GM12878 (cell line): ENCODE measurements at regions not wholly inside any gene's neighbourhood (a gene's known extent, or its start where the extent isn't known, plus 50 kb on each side); places are given as distances from the start of the nearest gene placed in this dataset.

Experiments
- ATAC-seq: fragments of 200-7000 bp; cut with Tn5 transposase; 3 replicates; pipeline ENCODE4 v1.9.1; 2020; ENCODE audit warnings: mild to moderate bottlenecking, moderate library complexity
- BruUV-seq: library from RNA; stranded (reverse); fragments of 400-500 nt; replicated peaks from 2 replicates; lab custom pipeline; 2021; lab: Mats Ljungman, UMichigan
- CTCF ChIA-PET: fragments of 300-600 bp; sonication (Branson Sonifier 250); formaldehyde crosslinking; extraction: SDS; loops from one replicate; lab custom pipeline; 2021; ENCODE audit warnings: inconsistent platforms; lab: Yijun Ruan, JAX
- POLR2A ChIA-PET: fragments of 350-600 bp; formaldehyde crosslinking; extraction: SDS; loops from one replicate; lab custom pipeline; 2021; ENCODE audit warnings: inconsistent platforms; lab: Charles Lee
- RAD21 ChIA-PET: fragments of 300-600 bp; sonication (Branson Sonifier 250); formaldehyde crosslinking; loops from one replicate; lab custom pipeline; 2023; ENCODE audit warnings: antibody characterized with exemption; ENCODE audit not compliant: unreplicated experiment; lab: Charles Lee
- SMC1A ChIA-PET: fragments of 300-600 bp; sonication (Branson Sonifier 250); formaldehyde crosslinking; loops from one replicate; lab custom pipeline; 2023; ENCODE audit not compliant: unreplicated experiment, uncharacterized antibody; lab: Charles Lee
- DNase-seq: peaks from one replicate; pipeline ENCODE4 v3.0.0-alpha.2; 2011; ENCODE audit warnings: low read depth, low spot score
- FAIRE-seq: peaks from 3 replicates; lab custom pipeline; 2011; peaks lifted over from hg19 to GRCh38; lab: Jason Lieb, UNC
- H2AFZ ChIP-seq: 2 replicates; pipeline ENCODE4 v1.6.0; 2011; ENCODE audit warnings: low read depth, low read length, control low read depth; ENCODE audit not compliant: control insufficient read depth
- H3K27ac ChIP-seq: 2 replicates; pipeline ENCODE4 v1.5.1; 2011; ENCODE audit warnings: control low read depth; ENCODE audit not compliant: control insufficient read depth, insufficient read depth
- H3K27me3 ChIP-seq, 2 experiments: replicated peaks in 1 of 2; 2 replicates each; pipeline versions ENCODE4 v1.6.0 to v1.6.1; 2011; ENCODE audit warnings: low read length in 1 of 2; ENCODE audit not compliant: control insufficient read depth in 2 of 2, insufficient read depth in 2 of 2
- H3K36me3 ChIP-seq, 2 experiments: 2 replicates each; pipeline ENCODE4 v1.5.1; 2011; ENCODE audit warnings: low read length in 1 of 2; ENCODE audit not compliant: control insufficient read depth in 2 of 2, insufficient read depth in 2 of 2
- H3K4me1 ChIP-seq: 2 replicates; pipeline ENCODE4 v1.6.1; 2011; ENCODE audit warnings: mild to moderate bottlenecking, low read length, moderate library complexity, mixed read lengths; ENCODE audit not compliant: control insufficient read depth, insufficient read depth
- H3K4me2 ChIP-seq: 2 replicates; pipeline ENCODE4 v1.6.0; 2011; ENCODE audit warnings: control low read depth; ENCODE audit not compliant: control insufficient read depth, insufficient read depth
- H3K4me3 ChIP-seq: fragments of 200-600 bp; sonication (generic); 2 replicates; pipeline ENCODE4 v1.5.1; 2016
- H3K79me2 ChIP-seq: 2 replicates; pipeline ENCODE4 v1.6.0; 2011; ENCODE audit warnings: low read length; ENCODE audit not compliant: control insufficient read depth, insufficient read depth
- H3K9ac ChIP-seq: 2 replicates; pipeline ENCODE4 v1.8.0; 2011; ENCODE audit warnings: low read length, control low read depth, mixed read lengths; ENCODE audit not compliant: control insufficient read depth, insufficient read depth
- H3K9me3 ChIP-seq: replicated peaks from 3 replicates; pipeline ENCODE4 v1.5.1; 2011; ENCODE audit warnings: mild to moderate bottlenecking, low read length; ENCODE audit not compliant: control insufficient read depth, insufficient read depth
- H4K20me1 ChIP-seq: 2 replicates; pipeline ENCODE4 v1.6.0; 2011; ENCODE audit not compliant: control insufficient read depth, insufficient read depth
- BCL3 ChIP-seq: IDR thresholded peaks from 2 replicates; pipeline ENCODE4 v1.6.1; 2011; ENCODE audit warnings: borderline replicate concordance, low read depth, mild to moderate bottlenecking, moderate library complexity, low read length; ENCODE audit not compliant: insufficient read depth, poor library complexity, severe bottlenecking
- CREM ChIP-seq: IDR thresholded peaks from 2 replicates; pipeline ENCODE4 v1.6.1; 2014; ENCODE audit warnings: antibody characterized with exemption, low read depth
- POLR2A ChIP-seq: IDR thresholded peaks from 2 replicates; pipeline ENCODE4 v1.6.1; 2011; ENCODE audit warnings: low read depth, mild to moderate bottlenecking, low read length
- SMAD5 ChIP-seq: IDR thresholded peaks from 2 replicates; pipeline ENCODE4 v1.6.1; 2016; ENCODE audit warnings: antibody characterized with exemption, low read depth
- SMARCA5 ChIP-seq: fragments of 450-650 bp; IDR thresholded peaks from 2 replicates; pipeline ENCODE4 v1.6.1; 2017; ENCODE audit warnings: mild to moderate bottlenecking
- SMC3 ChIP-seq: IDR thresholded peaks from 2 replicates; pipeline ENCODE4 v1.6.1; 2011; ENCODE audit warnings: low read length, improper control_type of control experiment, borderline replicate concordance
- ZBED1 ChIP-seq: IDR thresholded peaks from 2 replicates; pipeline ENCODE4 v1.6.1; 2016; ENCODE audit warnings: borderline replicate concordance
- WGBS: methylation state at CpG from one replicate; pipeline ENCODE4 v1.1.6; 2016; ENCODE audit warnings: low lambda C conversion rate; ENCODE audit not compliant: insufficient replicate concordance, insufficient coverage; ENCODE audit errors: missing lambda C conversion rate; 5-methylcytosine and 5-hydroxymethylcytosine counted together
- in situ Hi-C: fragments of 300-500 bp; cut with MboI; formaldehyde crosslinking; loops from 9 replicates; pipeline ENCODE4 v1.14.3; 2018; ENCODE audit warnings: mixed read lengths
- intact Hi-C: fragments of 100-400 bp; cut with micrococcal nuclease; formaldehyde crosslinking; loops from one replicate; pipeline ENCODE4 v1.14.2; 2022; ENCODE audit not compliant: unreplicated experiment
- TF ChIP-seq, protein P1 (sequence below): fragments of 450-650 bp; IDR thresholded peaks from 2 replicates; pipeline ENCODE4 v1.6.1; 2017; ENCODE audit warnings: borderline replicate concordance
- TF ChIP-seq, protein P2 (sequence below): fragments of 450-650 bp; conservative IDR thresholded peaks from 2 replicates; pipeline ENCODE4 v1.6.1; 2017; ENCODE audit warnings: mild to moderate bottlenecking, moderate library complexity
- TF ChIP-seq, protein P3 (sequence below): fragments of 450-650 bp; formaldehyde crosslinking; IDR thresholded peaks from 2 replicates; pipeline ENCODE4 v1.4.0; 2020; ENCODE audit warnings: mild to moderate bottlenecking, moderate library complexity
- TF ChIP-seq, protein P4 (sequence below): fragments of 450-650 bp; IDR thresholded peaks from 2 replicates; pipeline ENCODE4 v1.6.1; 2017; ENCODE audit warnings: mild to moderate bottlenecking, low read depth, inconsistent platforms; ENCODE audit not compliant: poor library complexity, severe bottlenecking

GRCh38 chr14:101131451-101131916 lies 228.0 kb upstream of the RTL1 start:
- Histone ChIP-seq H3K36me3 (no peaks in the 10 kb centered on the region), H3K27ac (no peak overlapping the region), H3K79me2 (no peaks in the 10 kb centered on the region), H3K4me3 (no peak overlapping the region), H3K4me1 (no peaks in the 10 kb centered on the region), H3K4me2 (no peak overlapping the region), H3K9me3 (no peaks in the 10 kb centered on the region; the same call in 2 of the 3 replicates), H3K9ac (no peak overlapping the region), H3K27me3 (no peaks in the 10 kb centered on the region), H4K20me1 (no peaks in the 10 kb centered on the region), H2AFZ (no peak overlapping the region)
- FAIRE-seq (no peak), ATAC-seq (no peak), DNase-seq (no peak)
- SMC1A ChIA-PET = no interaction called here
- in situ Hi-C loops = no loop called here
- POLR2A ChIA-PET = no interaction called here
- WGBS = 41% methylated on average over 7 of the region's 7 CpGs
- no TSS peak for BruUV-seq
- intact Hi-C loops = no loop called here
- CTCF ChIA-PET = no interaction called here
- RAD21 ChIA-PET = no interaction called here
- TF ChIP-seq SMARCA5 (no peak), SMC3 (no peak), SMAD5 (no peak), BCL3 (no peak), ZBED1 (no peak), POLR2A (no peak), CREM (no peak)
- TF ChIP-seq, protein P1, sequence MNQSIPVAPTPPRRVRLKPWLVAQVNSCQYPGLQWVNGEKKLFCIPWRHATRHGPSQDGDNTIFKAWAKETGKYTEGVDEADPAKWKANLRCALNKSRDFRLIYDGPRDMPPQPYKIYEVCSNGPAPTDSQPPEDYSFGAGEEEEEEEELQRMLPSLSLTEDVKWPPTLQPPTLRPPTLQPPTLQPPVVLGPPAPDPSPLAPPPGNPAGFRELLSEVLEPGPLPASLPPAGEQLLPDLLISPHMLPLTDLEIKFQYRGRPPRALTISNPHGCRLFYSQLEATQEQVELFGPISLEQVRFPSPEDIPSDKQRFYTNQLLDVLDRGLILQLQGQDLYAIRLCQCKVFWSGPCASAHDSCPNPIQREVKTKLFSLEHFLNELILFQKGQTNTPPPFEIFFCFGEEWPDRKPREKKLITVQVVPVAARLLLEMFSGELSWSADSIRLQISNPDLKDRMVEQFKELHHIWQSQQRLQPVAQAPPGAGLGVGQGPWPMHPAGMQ = no peak
- TF ChIP-seq, protein P2, sequence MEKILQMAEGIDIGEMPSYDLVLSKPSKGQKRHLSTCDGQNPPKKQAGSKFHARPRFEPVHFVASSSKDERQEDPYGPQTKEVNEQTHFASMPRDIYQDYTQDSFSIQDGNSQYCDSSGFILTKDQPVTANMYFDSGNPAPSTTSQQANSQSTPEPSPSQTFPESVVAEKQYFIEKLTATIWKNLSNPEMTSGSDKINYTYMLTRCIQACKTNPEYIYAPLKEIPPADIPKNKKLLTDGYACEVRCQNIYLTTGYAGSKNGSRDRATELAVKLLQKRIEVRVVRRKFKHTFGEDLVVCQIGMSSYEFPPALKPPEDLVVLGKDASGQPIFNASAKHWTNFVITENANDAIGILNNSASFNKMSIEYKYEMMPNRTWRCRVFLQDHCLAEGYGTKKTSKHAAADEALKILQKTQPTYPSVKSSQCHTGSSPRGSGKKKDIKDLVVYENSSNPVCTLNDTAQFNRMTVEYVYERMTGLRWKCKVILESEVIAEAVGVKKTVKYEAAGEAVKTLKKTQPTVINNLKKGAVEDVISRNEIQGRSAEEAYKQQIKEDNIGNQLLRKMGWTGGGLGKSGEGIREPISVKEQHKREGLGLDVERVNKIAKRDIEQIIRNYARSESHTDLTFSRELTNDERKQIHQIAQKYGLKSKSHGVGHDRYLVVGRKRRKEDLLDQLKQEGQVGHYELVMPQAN = no peak
- TF ChIP-seq, protein P3, sequence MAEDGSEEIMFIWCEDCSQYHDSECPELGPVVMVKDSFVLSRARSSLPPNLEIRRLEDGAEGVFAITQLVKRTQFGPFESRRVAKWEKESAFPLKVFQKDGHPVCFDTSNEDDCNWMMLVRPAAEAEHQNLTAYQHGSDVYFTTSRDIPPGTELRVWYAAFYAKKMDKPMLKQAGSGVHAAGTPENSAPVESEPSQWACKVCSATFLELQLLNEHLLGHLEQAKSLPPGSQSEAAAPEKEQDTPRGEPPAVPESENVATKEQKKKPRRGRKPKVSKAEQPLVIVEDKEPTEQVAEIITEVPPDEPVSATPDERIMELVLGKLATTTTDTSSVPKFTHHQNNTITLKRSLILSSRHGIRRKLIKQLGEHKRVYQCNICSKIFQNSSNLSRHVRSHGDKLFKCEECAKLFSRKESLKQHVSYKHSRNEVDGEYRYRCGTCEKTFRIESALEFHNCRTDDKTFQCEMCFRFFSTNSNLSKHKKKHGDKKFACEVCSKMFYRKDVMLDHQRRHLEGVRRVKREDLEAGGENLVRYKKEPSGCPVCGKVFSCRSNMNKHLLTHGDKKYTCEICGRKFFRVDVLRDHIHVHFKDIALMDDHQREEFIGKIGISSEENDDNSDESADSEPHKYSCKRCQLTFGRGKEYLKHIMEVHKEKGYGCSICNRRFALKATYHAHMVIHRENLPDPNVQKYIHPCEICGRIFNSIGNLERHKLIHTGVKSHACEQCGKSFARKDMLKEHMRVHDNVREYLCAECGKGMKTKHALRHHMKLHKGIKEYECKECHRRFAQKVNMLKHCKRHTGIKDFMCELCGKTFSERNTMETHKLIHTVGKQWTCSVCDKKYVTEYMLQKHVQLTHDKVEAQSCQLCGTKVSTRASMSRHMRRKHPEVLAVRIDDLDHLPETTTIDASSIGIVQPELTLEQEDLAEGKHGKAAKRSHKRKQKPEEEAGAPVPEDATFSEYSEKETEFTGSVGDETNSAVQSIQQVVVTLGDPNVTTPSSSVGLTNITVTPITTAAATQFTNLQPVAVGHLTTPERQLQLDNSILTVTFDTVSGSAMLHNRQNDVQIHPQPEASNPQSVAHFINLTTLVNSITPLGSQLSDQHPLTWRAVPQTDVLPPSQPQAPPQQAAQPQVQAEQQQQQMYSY (CRISPR knock-in tag) = no peak
- TF ChIP-seq, protein P4, sequence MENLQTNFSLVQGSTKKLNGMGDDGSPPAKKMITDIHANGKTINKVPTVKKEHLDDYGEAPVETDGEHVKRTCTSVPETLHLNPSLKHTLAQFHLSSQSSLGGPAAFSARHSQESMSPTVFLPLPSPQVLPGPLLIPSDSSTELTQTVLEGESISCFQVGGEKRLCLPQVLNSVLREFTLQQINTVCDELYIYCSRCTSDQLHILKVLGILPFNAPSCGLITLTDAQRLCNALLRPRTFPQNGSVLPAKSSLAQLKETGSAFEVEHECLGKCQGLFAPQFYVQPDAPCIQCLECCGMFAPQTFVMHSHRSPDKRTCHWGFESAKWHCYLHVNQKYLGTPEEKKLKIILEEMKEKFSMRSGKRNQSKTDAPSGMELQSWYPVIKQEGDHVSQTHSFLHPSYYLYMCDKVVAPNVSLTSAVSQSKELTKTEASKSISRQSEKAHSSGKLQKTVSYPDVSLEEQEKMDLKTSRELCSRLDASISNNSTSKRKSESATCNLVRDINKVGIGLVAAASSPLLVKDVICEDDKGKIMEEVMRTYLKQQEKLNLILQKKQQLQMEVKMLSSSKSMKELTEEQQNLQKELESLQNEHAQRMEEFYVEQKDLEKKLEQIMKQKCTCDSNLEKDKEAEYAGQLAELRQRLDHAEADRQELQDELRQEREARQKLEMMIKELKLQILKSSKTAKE = no peak
